ENCODE measurements at regions not wholly inside any gene's neighbourhood (a gene's known extent, or its start where the extent isn't known, plus 50 kb on each side); places are given as distances from the start of the nearest gene placed in this dataset.

DNA sequence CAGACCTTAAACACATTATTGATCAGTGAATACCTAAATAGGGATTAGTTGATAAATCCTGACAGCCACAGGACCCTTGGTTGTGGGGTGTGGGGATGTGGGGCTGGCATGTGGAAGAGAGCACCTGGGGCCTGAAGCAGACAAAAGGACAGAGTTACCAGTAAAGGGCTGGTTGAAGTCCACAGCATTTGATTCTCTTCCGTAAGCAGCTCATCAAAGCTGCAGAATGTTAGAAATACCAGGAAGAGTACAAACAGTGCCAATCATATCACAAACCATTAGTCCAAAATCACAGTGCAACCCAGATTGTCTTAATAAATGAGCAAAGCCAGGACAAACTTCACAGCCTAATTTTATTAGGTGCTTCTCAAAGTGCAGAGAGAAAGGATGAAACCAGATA, 92.5 kb upstream of the KL start:
- Mint-ChIP-seq H3K4me1 (no peaks in the 10 kb centered on the region), H3K27me3 (ENCODE audit: low read depth, poor library complexity) (peaks cover 4% of the 10 kb centered on the region), H3K9me3 (peaks cover 4% of the 10 kb centered on the region), H3K4me3 (no peak overlapping the region), H3K27ac (no peak overlapping the region), H3K36me3 (ENCODE audit: low read depth) (no peaks in the 10 kb centered on the region)
- TF ChIP-seq, protein P1, sequence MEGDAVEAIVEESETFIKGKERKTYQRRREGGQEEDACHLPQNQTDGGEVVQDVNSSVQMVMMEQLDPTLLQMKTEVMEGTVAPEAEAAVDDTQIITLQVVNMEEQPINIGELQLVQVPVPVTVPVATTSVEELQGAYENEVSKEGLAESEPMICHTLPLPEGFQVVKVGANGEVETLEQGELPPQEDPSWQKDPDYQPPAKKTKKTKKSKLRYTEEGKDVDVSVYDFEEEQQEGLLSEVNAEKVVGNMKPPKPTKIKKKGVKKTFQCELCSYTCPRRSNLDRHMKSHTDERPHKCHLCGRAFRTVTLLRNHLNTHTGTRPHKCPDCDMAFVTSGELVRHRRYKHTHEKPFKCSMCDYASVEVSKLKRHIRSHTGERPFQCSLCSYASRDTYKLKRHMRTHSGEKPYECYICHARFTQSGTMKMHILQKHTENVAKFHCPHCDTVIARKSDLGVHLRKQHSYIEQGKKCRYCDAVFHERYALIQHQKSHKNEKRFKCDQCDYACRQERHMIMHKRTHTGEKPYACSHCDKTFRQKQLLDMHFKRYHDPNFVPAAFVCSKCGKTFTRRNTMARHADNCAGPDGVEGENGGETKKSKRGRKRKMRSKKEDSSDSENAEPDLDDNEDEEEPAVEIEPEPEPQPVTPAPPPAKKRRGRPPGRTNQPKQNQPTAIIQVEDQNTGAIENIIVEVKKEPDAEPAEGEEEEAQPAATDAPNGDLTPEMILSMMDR (IDR thresholded peaks at IDR 0.05), result no peak
- DNase-seq, result no peak

DNA sequence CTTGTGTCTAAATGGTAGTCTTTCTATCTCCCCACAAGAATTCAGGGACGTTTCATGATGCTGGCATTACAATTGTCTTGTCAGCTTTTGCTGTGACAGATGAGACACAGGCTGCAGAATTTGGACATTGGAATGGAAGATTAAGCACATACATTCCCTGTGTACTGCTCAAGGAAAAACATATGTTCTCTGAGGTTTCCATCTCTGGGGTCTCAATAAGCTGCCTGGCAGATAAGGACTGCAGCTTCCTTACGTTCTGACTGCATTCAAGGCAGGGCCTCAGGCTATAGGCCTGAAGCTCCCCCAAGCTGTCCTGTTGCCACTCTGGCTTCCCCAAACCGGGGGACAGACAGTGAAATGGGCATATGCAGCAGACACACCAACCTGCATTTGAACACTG, 91.3 kb upstream of the KL start:
- Mint-ChIP-seq H3K9me3 (peaks cover 14% of the 10 kb centered on the region), H3K27me3 (ENCODE audit: low read depth, poor library complexity) (no peaks in the 10 kb centered on the region), H3K27ac (no peak overlapping the region)

DNA sequence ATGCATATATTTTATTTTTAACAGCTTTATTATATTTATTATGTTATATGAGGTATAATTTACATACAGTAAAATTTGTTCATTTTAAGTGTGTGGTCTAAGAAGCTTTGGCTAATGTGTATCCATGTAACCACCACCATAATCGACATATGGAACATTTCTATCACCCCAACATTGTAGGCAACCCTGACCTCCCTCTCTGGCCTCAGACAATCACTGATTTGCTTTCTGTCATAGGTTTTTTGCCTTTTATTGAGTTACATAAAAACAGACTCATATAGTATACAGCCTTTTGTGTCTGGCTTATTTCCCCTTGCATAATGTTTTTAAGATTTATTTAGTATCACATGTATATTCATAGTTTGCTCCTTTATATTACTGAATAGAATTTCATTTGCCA, 90.7 kb upstream of the KL start:
- DNase-seq, result no peak
- no peaks in the 10 kb centered on the region for H3K4me1 Mint-ChIP-seq
- H3K9me3 Mint-ChIP-seq, result peaks cover 18% of the 10 kb centered on the region
- TF ChIP-seq, protein P1 (IDR thresholded peaks at IDR 0.05), result no peak
- H3K27me3 Mint-ChIP-seq (ENCODE audit: low read depth, poor library complexity), result no peaks in the 10 kb centered on the region
- no peaks in the 10 kb centered on the region for H3K36me3 Mint-ChIP-seq (ENCODE audit: low read depth)
- H3K27ac Mint-ChIP-seq, result no peak overlapping the region
- H3K4me3 Mint-ChIP-seq, result no peak overlapping the region

More for the DNA sequence above, 91.3 kb upstream of the KL start:
- Mint-ChIP-seq H3K4me3 (no peak overlapping the region), H3K4me1 (no peaks in the 10 kb centered on the region), H3K36me3 (ENCODE audit: low read depth) (no peaks in the 10 kb centered on the region)
- DNase-seq, result no peak
- TF ChIP-seq, protein P1 (IDR thresholded peaks at IDR 0.05), result no peak

DNA sequence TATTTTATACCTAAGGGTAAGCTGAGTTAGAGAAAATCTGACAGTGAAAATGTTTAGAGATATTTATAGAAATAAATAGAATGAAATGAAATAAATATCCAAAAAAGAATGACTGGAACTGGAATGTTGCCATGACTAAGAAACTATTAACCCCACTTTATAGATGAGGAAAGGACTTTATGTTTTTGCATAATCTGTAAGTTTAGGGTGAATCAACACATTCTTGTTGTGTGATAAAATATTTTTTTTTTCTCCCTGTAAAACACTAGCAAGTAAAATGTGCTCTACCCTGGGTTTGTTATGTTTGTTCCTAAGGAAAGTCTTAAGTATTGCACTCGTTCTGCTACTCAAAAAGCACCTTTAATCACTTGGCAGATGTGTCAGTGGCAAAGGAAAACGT, 83.8 kb upstream of the KL start:
- Mint-ChIP-seq H3K4me1 (no peaks in the 10 kb centered on the region), H3K9me3 (peaks cover 40% of the 10 kb centered on the region), H3K27me3 (ENCODE audit: low read depth, poor library complexity) (peaks cover 12% of the 10 kb centered on the region), H3K4me3 (no peak overlapping the region), H3K36me3 (ENCODE audit: low read depth) (no peaks in the 10 kb centered on the region), H3K27ac (no peak overlapping the region)
- no peak for DNase-seq
- TF ChIP-seq, protein P1 (IDR thresholded peaks at IDR 0.05), result no peak

DNA sequence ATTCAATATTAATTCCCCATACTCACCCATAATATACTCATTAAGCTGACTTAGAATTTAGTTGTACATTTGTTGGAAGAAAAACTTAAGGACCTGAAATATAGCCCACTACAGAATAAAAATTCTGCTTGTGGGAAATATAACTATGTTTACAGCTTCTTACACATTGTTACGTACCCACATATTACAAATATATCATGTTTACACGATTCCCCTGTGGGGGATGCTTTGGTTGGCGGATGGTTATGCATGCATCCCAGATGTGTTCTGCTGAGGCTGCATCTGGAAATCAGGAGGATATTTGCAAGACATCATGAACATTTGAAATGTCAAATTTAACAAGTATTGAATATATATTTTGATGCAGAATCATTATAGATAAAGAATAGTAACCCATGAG, 79.5 kb upstream of the KL start:
- no peak overlapping the region for H3K27ac Mint-ChIP-seq
- H3K36me3 Mint-ChIP-seq (ENCODE audit: low read depth), result no peaks in the 10 kb centered on the region
- no peak for DNase-seq
- peaks cover 9% of the 10 kb centered on the region for H3K27me3 Mint-ChIP-seq (ENCODE audit: low read depth, poor library complexity)
- TF ChIP-seq, protein P1 (IDR thresholded peaks at IDR 0.05), result no peak
- H3K4me3 Mint-ChIP-seq, result no peak overlapping the region
- peaks cover 31% of the 10 kb centered on the region for H3K9me3 Mint-ChIP-seq
- H3K4me1 Mint-ChIP-seq, result no peaks in the 10 kb centered on the region

DNA sequence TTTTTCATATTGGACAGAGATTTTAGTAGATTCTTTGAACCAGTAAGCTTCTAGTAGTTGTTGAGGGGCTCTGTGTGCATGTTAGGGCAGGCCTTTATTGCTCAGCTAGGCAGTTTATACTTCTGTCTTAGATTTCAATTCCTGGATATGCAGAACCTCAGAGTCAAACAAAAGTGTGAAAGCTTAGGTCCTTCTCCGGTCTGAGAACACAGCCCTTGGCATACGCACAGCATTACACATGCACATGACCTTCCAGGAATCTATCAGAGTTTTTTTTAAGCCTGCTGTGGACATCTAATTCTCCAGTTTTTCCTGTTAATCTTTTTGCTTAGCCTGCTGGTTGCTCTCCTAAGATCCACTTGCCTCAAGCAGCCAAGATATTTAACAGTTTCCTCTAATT, 77.9 kb upstream of the KL start:
- H3K36me3 Mint-ChIP-seq (ENCODE audit: low read depth), result no peaks in the 10 kb centered on the region
- no peak overlapping the region for H3K4me3 Mint-ChIP-seq
- no peak for DNase-seq
- TF ChIP-seq, protein P1 (IDR thresholded peaks at IDR 0.05), result no peak
- H3K9me3 Mint-ChIP-seq, result peaks cover 26% of the 10 kb centered on the region
- H3K4me1 Mint-ChIP-seq, result no peaks in the 10 kb centered on the region
- peaks cover 13% of the 10 kb centered on the region for H3K27me3 Mint-ChIP-seq (ENCODE audit: low read depth, poor library complexity)
- H3K27ac Mint-ChIP-seq, result no peak overlapping the region

Data from nephron progenitor cell (in vitro differentiated cells).